ENCODE measurements at regions not wholly inside any gene's neighbourhood (a gene's known extent, or its start where the extent isn't known, plus 50 kb on each side); places are given as distances from the start of the nearest gene placed in this dataset.

GRCh38 chr16:5158494-5158893 lies 60.9 kb upstream of the EEF2KMT start:
- TF ChIP-seq ELF4 (IDR thresholded peaks at IDR 0.05) (no peak), PKNOX1 (IDR thresholded peaks at IDR 0.05) (no peak), ARNT (IDR thresholded peaks at IDR 0.05) (no peak), FOXM1 (IDR thresholded peaks at IDR 0.05; ENCODE audit: borderline replicate concordance) (no peak)
